CD4-positive, alpha-beta T cell treated with Interleukin-15 for 4 hours (primary cell): ENCODE measurements at regions not wholly inside any gene's neighbourhood (a gene's known extent, or its start where the extent isn't known, plus 50 kb on each side); places are given as distances from the start of the nearest gene placed in this dataset.

ENCODE experiments used
- DNase-seq: peaks from one replicate; pipeline ENCODE4 v3.0.0-alpha.2; 2020; ENCODE audit warnings: low spot score

GRCh38 chr3:44021651-44022594, 219.8 kb upstream of the TOPAZ1 start:
- DNase-seq, result no peak

GRCh38 chr3:44023961-44024593, 217.6 kb upstream of the TOPAZ1 start:
- no peak for DNase-seq

- no peak for DNase-seq
These were observed 215.3 kb upstream of the TOPAZ1 start for GRCh38 chr3:44026220-44026865.

- DNase-seq, result no peak
These were observed 212.6 kb upstream of the TOPAZ1 start for GRCh38 chr3:44029100-44029499.

GRCh38 chr3:44030285-44030684, 211.4 kb upstream of the TOPAZ1 start:
- DNase-seq, result no peak

- no peak for DNase-seq
These were observed 210.9 kb upstream of the TOPAZ1 start for GRCh38 chr3:44030687-44031305.

GRCh38 chr3:44031387-44032380, 210.0 kb upstream of the TOPAZ1 start:
- DNase-seq, result no peak

GRCh38 chr3:44032487-44032886, 209.2 kb upstream of the TOPAZ1 start:
- DNase-seq, result no peak

- DNase-seq, result no peak
These were observed 208.6 kb upstream of the TOPAZ1 start for GRCh38 chr3:44033123-44033522.

- no peak for DNase-seq
These were observed 204.8 kb upstream of the TOPAZ1 start for GRCh38 chr3:44036850-44037249.

- no peak for DNase-seq
These were observed 202.7 kb upstream of the TOPAZ1 start for GRCh38 chr3:44039006-44039405.

GRCh38 chr3:44041726-44042125, 200.0 kb upstream of the TOPAZ1 start:
- DNase-seq, result no peak

- DNase-seq, result no peak
These were observed 198.9 kb upstream of the TOPAZ1 start for GRCh38 chr3:44042772-44043171.

- DNase-seq, result no peak
These were observed 196.0 kb upstream of the TOPAZ1 start for GRCh38 chr3:44045476-44046275.

- no peak for DNase-seq
These were observed 193.9 kb upstream of the TOPAZ1 start for GRCh38 chr3:44047796-44048195.

- no peak for DNase-seq
These were observed 193.3 kb upstream of the TOPAZ1 start for GRCh38 chr3:44048196-44048924.

- no peak for DNase-seq
These were observed 192.7 kb upstream of the TOPAZ1 start for GRCh38 chr3:44048949-44049348.

GRCh38 chr3:44050101-44050500, 191.6 kb upstream of the TOPAZ1 start:
- no peak for DNase-seq

- no peak for DNase-seq
These were observed 190.8 kb upstream of the TOPAZ1 start for GRCh38 chr3:44050867-44051266.

- DNase-seq, result no peak
These were observed 185.7 kb upstream of the TOPAZ1 start for GRCh38 chr3:44055951-44056350.
